ENCODE measurements at regions not wholly inside any gene's neighbourhood (a gene's known extent, or its start where the extent isn't known, plus 50 kb on each side); places are given as distances from the start of the nearest gene placed in this dataset.
A peak's percentile ranks its signal among the peaks of the same experiment; 100 is the strongest.
"Not testable (repeated sequence)": the region's sequence is repeated elsewhere in the genome, so short reads cannot be mapped to it uniquely, and the experiment has no call there.

- DNase-seq (ENCODE audit: low spot score) (no peak), ATAC-seq (ENCODE audit: low read depth) (peak; percentile 70; the same call in 2 of the 3 replicates)
- H3K27me3 ChIP-seq (ENCODE audit: insufficient read depth, poor library complexity, severe bottlenecking) = no peaks in the 10 kb centered on the region
- no peak overlapping the region for H3K4me3 ChIP-seq (ENCODE audit: severe bottlenecking)
- no peaks in the 10 kb centered on the region for H3K4me1 ChIP-seq (ENCODE audit: insufficient read depth, poor library complexity, severe bottlenecking)
- no peaks in the 10 kb centered on the region for H3K9me3 ChIP-seq (ENCODE audit: severe bottlenecking)
- no peak overlapping the region for H3K27ac ChIP-seq (ENCODE audit: poor library complexity, severe bottlenecking)
- no peak for TF ChIP-seq CTCF (IDR thresholded peaks at IDR 0.05; ENCODE audit: poor library complexity, severe bottlenecking)
- H3K36me3 ChIP-seq (ENCODE audit: low read depth) = no peaks in the 10 kb centered on the region
Observed at GRCh38 chr7:26937939-26938623, 73.7 kb upstream of the SKAP2 start.

GRCh38 chr7:26937306-26937705 is 72.9 kb upstream of the SKAP2 start:
- TF ChIP-seq CTCF (IDR thresholded peaks at IDR 0.05; ENCODE audit: poor library complexity, severe bottlenecking) = no peak
- Histone ChIP-seq H3K27me3 (ENCODE audit: insufficient read depth, poor library complexity, severe bottlenecking) (no peaks in the 10 kb centered on the region), H3K9me3 (ENCODE audit: severe bottlenecking) (no peaks in the 10 kb centered on the region), H3K27ac (ENCODE audit: poor library complexity, severe bottlenecking) (no peak overlapping the region), H3K4me1 (ENCODE audit: insufficient read depth, poor library complexity, severe bottlenecking) (no peaks in the 10 kb centered on the region), H3K36me3 (ENCODE audit: low read depth) (no peaks in the 10 kb centered on the region), H3K4me3 (ENCODE audit: severe bottlenecking) (no peak overlapping the region)
- ATAC-seq (ENCODE audit: low read depth) = no peak
- DNase-seq (ENCODE audit: low spot score) = no peak

- not testable (repeated sequence) for H3K36me3 ChIP-seq (ENCODE audit: low read depth); H3K4me1 ChIP-seq (ENCODE audit: insufficient read depth, poor library complexity, severe bottlenecking); DNase-seq (ENCODE audit: low spot score); H3K27me3 ChIP-seq (ENCODE audit: insufficient read depth, poor library complexity, severe bottlenecking); H3K9me3 ChIP-seq (ENCODE audit: severe bottlenecking); H3K27ac ChIP-seq (ENCODE audit: poor library complexity, severe bottlenecking); ATAC-seq (ENCODE audit: low read depth); H3K4me3 ChIP-seq (ENCODE audit: severe bottlenecking)
Observed at GRCh38 chr7:26932616-26933015, 68.2 kb upstream of the SKAP2 start.

GRCh38 chr7:26930845-26931244 is 66.5 kb upstream of the SKAP2 start:
- H3K27ac ChIP-seq (ENCODE audit: poor library complexity, severe bottlenecking) = no peak overlapping the region
- no peak for DNase-seq (ENCODE audit: low spot score)
- TF ChIP-seq CTCF (IDR thresholded peaks at IDR 0.05; ENCODE audit: poor library complexity, severe bottlenecking) = no peak

GRCh38 chr7:26930201-26930600 is 65.8 kb upstream of the SKAP2 start:
- TF ChIP-seq CTCF (IDR thresholded peaks at IDR 0.05; ENCODE audit: poor library complexity, severe bottlenecking) = no peak
- no peaks in the 10 kb centered on the region for H3K36me3 ChIP-seq (ENCODE audit: low read depth)
- no peak overlapping the region for H3K4me3 ChIP-seq (ENCODE audit: severe bottlenecking)
- H3K27ac ChIP-seq (ENCODE audit: poor library complexity, severe bottlenecking) = no peak overlapping the region
- ATAC-seq (ENCODE audit: low read depth) = no peak
- H3K4me1 ChIP-seq (ENCODE audit: insufficient read depth, poor library complexity, severe bottlenecking) = no peaks in the 10 kb centered on the region
- DNase-seq (ENCODE audit: low spot score) = no peak
- no peaks in the 10 kb centered on the region for H3K9me3 ChIP-seq (ENCODE audit: severe bottlenecking)
- H3K27me3 ChIP-seq (ENCODE audit: insufficient read depth, poor library complexity, severe bottlenecking) = no peaks in the 10 kb centered on the region

More at GRCh38 chr7:26930845-26931244, 66.5 kb upstream of the SKAP2 start:
- no peaks in the 10 kb centered on the region for H3K4me1 ChIP-seq (ENCODE audit: insufficient read depth, poor library complexity, severe bottlenecking)
- no peak overlapping the region for H3K4me3 ChIP-seq (ENCODE audit: severe bottlenecking)
- no peaks in the 10 kb centered on the region for H3K9me3 ChIP-seq (ENCODE audit: severe bottlenecking)
- no peak for ATAC-seq (ENCODE audit: low read depth)
- H3K36me3 ChIP-seq (ENCODE audit: low read depth) = no peaks in the 10 kb centered on the region
- H3K27me3 ChIP-seq (ENCODE audit: insufficient read depth, poor library complexity, severe bottlenecking) = no peaks in the 10 kb centered on the region

Data from RWPE2 (cell line).